Right lobe of liver (tissue), 4 donors: ENCODE measurements at regions not wholly inside any gene's neighbourhood (a gene's known extent, or its start where the extent isn't known, plus 50 kb on each side); places are given as distances from the start of the nearest gene placed in this dataset.

ENCODE experiments used
- CTCF ChIP-seq, 4 donors: fragments of 200-600 bp in 3 of 4; fragments of 450-650 bp in 1 of 4; IDR thresholded peaks; one replicate each; pipeline versions ENCODE4 v1.5.1 to v1.8.0; 2016 to 2022; ENCODE audit warnings: antibody characterized with exemption in 4 of 4, mild to moderate bottlenecking in 2 of 4
- POLR2A ChIP-seq: fragments of 450-650 bp; IDR thresholded peaks from one replicate; pipeline ENCODE4 v1.6.1; 2017; ENCODE audit warnings: antibody characterized with exemption, mild to moderate bottlenecking
- donor health status: DM: no; HTN: no; CAD: no.
- donor health status: DM: no; HTN: no; CAD: no.
- donor health status: DM: no; HTN: yes; CAD: no.

DNA sequence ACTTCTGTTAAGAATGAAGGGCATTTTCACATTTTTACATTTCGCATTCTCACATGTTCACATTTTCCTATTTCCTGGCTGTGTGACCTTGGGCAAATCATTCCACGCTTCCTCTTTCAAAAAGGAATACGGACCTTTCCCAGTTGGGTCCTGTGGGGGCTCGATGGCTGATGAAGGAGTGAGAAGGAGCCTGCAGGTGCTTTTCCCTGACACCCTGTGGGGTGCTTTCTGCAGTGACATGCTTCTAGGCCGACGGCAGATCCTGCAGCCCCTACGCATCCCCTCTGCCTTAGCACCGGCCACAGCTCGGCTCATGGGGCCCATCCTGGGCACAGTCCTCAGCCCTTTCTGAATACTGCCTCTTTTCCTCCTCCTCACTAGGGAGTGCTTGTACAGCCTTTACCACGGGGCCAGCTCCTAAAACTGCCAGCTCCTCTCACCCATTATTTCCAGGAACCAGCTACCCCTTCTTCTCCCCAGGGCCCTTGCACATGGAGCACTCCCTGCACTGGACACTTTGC lies 91.0 kb downstream of the FOXL1 start:
- TF ChIP-seq CTCF (IDR thresholded peaks at IDR 0.05) = no peak
- TF ChIP-seq POLR2A = no peak
